SK-N-SH treated with all-trans-retinoic acid at 6 μM for 48 hours (cell line): ENCODE measurements at regions not wholly inside any gene's neighbourhood (a gene's known extent, or its start where the extent isn't known, plus 50 kb on each side); places are given as distances from the start of the nearest gene placed in this dataset.

Experiments
- CREB5 ChIP-seq: fragments of 250-450 bp; sonication (Bioruptor Pico); IDR thresholded peaks from 2 replicates; pipeline ENCODE4 v1.5.1; 2020; ENCODE audit warnings: low read depth, mild to moderate bottlenecking, moderate library complexity
- ESRRG ChIP-seq: fragments of 250-450 bp; sonication (Bioruptor Pico); IDR thresholded peaks from 2 replicates; pipeline ENCODE4 v1.6.1; 2021; ENCODE audit warnings: mild to moderate bottlenecking
- GLIS3 ChIP-seq: fragments of 250-450 bp; sonication (Bioruptor Pico); IDR thresholded peaks from 2 replicates; pipeline ENCODE4 v1.5.0; 2020; ENCODE audit warnings: mild to moderate bottlenecking, moderate library complexity
- OSR1 ChIP-seq: fragments of 250-450 bp; sonication (Bioruptor Pico); IDR thresholded peaks from 2 replicates; pipeline ENCODE4 v1.8.0; 2022; ENCODE audit warnings: moderate library complexity, mild to moderate bottlenecking, inconsistent platforms
- PPARA ChIP-seq: fragments of 250-450 bp; sonication (Bioruptor Pico); IDR thresholded peaks from 2 replicates; pipeline ENCODE4 v1.5.0; 2020; ENCODE audit warnings: mild to moderate bottlenecking, borderline replicate concordance
- SNAI2 ChIP-seq: fragments of 250-450 bp; sonication (Bioruptor Pico); IDR thresholded peaks from 2 replicates; pipeline ENCODE4 v1.5.0; 2020; ENCODE audit warnings: mild to moderate bottlenecking, moderate library complexity
- ZFP3 ChIP-seq: fragments of 250-450 bp; sonication (Bioruptor Pico); IDR thresholded peaks from 2 replicates; pipeline ENCODE4 v1.5.0; 2020; ENCODE audit warnings: mild to moderate bottlenecking, moderate library complexity
- ZFP30 ChIP-seq: fragments of 450-650 bp; formaldehyde crosslinking; IDR thresholded peaks from 2 replicates; pipeline ENCODE4 v1.5.0; 2022; ENCODE audit warnings: mild to moderate bottlenecking, moderate library complexity
- ZNF565 ChIP-seq: fragments of 450-650 bp; formaldehyde crosslinking; conservative IDR thresholded peaks from 2 replicates; pipeline ENCODE4 v1.5.0; 2020; ENCODE audit warnings: low read depth, mild to moderate bottlenecking, moderate library complexity
- ZNF8 ChIP-seq: fragments of 450-650 bp; formaldehyde crosslinking; IDR thresholded peaks from 2 replicates; pipeline ENCODE4 v1.5.0; 2020; ENCODE audit warnings: mild to moderate bottlenecking, moderate library complexity
- TF ChIP-seq, protein P1 (sequence below): fragments of 250-450 bp; sonication (Bioruptor Pico); IDR thresholded peaks from 2 replicates; pipeline ENCODE4 v1.8.0; 2020; ENCODE audit warnings: mild to moderate bottlenecking, moderate library complexity, borderline replicate concordance
- TF ChIP-seq, protein P2 (sequence below): fragments of 250-450 bp; sonication (Bioruptor Pico); IDR thresholded peaks from 2 replicates; pipeline ENCODE4 v1.8.0; 2021; ENCODE audit warnings: low read depth, mild to moderate bottlenecking, moderate library complexity, borderline replicate concordance
- TF ChIP-seq, protein P3 (sequence below): fragments of 250-450 bp; sonication (Bioruptor Pico); IDR thresholded peaks from 2 replicates; pipeline ENCODE4 v1.5.1; 2021; ENCODE audit warnings: mild to moderate bottlenecking, moderate library complexity

DNA sequence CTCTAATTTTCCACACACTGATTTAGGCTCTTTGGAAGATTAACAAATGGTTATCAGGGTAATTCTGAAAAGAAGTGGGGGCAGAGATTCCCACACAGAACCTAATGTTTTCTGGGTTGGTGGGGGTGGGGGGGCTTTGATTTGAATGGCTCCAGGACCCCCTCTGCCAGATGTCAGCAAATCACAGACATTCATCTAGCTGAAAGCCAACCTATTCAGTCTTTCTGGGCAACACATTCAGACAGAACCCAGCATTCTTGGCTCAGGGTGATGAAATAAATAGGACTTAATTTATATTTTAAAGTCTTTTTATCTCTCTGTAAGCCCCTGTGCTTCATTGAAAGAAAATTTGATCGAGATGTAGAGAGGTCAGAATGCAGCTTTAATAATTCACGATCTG lies 533.2 kb downstream of the XYLT1 start:
- TF ChIP-seq SNAI2, result no peak
- TF ChIP-seq, protein P1, sequence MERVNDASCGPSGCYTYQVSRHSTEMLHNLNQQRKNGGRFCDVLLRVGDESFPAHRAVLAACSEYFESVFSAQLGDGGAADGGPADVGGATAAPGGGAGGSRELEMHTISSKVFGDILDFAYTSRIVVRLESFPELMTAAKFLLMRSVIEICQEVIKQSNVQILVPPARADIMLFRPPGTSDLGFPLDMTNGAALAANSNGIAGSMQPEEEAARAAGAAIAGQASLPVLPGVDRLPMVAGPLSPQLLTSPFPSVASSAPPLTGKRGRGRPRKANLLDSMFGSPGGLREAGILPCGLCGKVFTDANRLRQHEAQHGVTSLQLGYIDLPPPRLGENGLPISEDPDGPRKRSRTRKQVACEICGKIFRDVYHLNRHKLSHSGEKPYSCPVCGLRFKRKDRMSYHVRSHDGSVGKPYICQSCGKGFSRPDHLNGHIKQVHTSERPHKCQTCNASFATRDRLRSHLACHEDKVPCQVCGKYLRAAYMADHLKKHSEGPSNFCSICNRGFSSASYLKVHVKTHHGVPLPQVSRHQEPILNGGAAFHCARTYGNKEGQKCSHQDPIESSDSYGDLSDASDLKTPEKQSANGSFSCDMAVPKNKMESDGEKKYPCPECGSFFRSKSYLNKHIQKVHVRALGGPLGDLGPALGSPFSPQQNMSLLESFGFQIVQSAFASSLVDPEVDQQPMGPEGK (CRISPR knock-in tag), result no peak
- no peak for TF ChIP-seq ZFP3
- no peak for TF ChIP-seq OSR1 (CRISPR knock-in tag)
- no peak for TF ChIP-seq GLIS3 (CRISPR knock-in tag)
- TF ChIP-seq PPARA, result no peak
- no peak for TF ChIP-seq ZNF8
- TF ChIP-seq CREB5, result no peak
- TF ChIP-seq, protein P2, sequence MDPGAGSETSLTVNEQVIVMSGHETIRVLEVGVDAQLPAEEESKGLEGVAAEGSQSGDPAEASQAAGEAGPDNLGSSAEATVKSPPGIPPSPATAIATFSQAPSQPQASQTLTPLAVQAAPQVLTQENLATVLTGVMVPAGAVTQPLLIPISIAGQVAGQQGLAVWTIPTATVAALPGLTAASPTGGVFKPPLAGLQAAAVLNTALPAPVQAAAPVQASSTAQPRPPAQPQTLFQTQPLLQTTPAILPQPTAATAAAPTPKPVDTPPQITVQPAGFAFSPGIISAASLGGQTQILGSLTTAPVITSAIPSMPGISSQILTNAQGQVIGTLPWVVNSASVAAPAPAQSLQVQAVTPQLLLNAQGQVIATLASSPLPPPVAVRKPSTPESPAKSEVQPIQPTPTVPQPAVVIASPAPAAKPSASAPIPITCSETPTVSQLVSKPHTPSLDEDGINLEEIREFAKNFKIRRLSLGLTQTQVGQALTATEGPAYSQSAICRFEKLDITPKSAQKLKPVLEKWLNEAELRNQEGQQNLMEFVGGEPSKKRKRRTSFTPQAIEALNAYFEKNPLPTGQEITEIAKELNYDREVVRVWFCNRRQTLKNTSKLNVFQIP (CRISPR knock-in tag), result no peak
- TF ChIP-seq, protein P3, sequence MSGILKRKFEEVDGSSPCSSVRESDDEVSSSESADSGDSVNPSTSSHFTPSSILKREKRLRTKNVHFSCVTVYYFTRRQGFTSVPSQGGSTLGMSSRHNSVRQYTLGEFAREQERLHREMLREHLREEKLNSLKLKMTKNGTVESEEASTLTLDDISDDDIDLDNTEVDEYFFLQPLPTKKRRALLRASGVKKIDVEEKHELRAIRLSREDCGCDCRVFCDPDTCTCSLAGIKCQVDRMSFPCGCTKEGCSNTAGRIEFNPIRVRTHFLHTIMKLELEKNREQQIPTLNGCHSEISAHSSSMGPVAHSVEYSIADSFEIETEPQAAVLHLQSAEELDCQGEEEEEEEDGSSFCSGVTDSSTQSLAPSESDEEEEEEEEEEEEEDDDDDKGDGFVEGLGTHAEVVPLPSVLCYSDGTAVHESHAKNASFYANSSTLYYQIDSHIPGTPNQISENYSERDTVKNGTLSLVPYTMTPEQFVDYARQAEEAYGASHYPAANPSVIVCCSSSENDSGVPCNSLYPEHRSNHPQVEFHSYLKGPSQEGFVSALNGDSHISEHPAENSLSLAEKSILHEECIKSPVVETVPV (CRISPR knock-in tag), result no peak
- TF ChIP-seq ZNF565 (CRISPR knock-in tag), result no peak
- TF ChIP-seq ESRRG (CRISPR knock-in tag), result no peak
- TF ChIP-seq ZFP30 (CRISPR knock-in tag), result no peak
